Stimulated activated CD4-positive, alpha-beta T cell treated with anti-CD3 and anti-CD28 coated beads, Interleukin-1b, Interleukin-23, amount 100 ng/mL, for 4 hours (primary cell): ENCODE measurements at regions not wholly inside any gene's neighbourhood (a gene's known extent, or its start where the extent isn't known, plus 50 kb on each side); places are given as distances from the start of the nearest gene placed in this dataset.

ENCODE experiments used
- DNase-seq, 2 donors: peaks; one replicate each; pipeline ENCODE4 v3.0.0-alpha.2; 2020; ENCODE audit warnings: low read depth in 2 of 2

DNA sequence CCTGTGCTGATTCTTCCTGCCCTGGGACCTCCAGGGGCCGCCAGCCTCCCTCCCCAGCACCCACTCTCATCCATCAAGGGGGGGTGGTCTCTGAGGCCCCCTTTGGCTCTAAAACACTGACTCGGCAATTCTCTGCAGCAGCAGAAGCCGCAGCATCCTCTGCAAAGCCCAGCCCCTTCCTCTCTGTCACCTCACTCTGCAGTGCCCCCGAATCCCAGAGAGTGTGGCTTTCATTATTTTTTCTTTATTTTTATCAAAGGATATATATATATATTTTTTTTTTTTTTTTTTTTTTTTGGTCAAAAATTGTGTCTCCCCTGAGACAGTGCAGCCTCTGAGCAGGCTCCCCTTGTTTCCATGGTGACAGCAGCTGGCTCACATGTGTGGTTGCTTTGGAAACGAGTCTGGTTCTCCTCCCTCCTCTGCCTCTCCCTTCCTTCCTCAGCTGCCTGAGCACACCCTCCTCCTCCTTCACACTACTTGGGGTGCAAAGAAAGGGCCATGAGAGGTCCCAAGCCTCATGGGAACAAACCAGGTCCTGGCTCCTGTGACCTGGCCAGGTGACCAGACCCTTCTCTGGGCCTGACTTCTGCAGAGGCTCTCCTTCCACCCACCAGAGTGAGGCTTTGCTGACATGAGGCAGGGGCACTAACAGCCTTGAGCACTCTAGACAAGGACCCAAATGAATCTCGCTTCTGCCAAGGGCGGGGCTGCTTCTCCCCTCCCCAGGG is 100.5 kb downstream of the LRRC74A start:
- peak in 1 of 2 donors; percentile 30 for DNase-seq

DNA sequence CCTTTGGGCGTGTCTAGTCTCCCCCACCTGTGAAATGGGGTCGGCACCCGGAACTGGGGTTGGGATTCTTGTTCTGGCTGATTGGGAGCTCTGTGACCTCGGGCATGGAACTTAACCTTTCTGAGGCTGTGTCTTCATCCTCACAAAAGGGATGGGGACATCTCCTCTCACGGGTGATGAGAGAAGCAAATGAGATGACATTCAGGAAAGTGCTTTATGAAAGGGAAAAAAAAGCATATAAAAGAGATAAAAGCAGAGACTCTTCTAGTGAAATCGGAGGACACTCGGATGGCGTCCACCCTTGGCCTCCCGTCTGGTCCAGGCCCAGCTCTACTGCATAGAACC is 98.9 kb downstream of the LRRC74A start:
- no peak for DNase-seq

GRCh38 chr14:76924371-76925096 is 98.3 kb downstream of the LRRC74A start:
- DNase-seq: no peak

- no peak for DNase-seq
Measured at GRCh38 chr14:76923431-76924370, 97.5 kb downstream of the LRRC74A start.

GRCh38 chr14:76922584-76922983 is 96.4 kb downstream of the LRRC74A start:
- no peak for DNase-seq

DNA sequence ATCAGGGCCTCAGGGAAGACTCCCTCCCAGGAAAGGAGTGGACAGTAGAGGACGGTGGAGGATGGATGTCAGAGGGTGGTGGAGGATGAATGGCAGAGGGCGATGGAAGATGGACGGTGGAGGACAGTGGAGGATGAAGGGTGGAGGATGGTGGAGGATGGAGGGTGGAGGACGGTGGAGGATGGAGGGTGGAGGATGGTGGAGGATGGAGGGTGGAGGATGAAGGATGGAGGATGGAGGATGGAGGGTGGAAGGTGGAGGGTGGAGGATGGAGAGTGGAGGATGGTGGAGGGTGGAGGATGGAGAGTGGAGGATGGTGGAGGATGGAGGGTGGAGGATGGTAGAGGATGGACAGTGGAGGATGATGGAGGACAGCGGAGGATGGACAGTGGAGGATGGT is 95.9 kb downstream of the LRRC74A start:
- DNase-seq: no peak

DNA sequence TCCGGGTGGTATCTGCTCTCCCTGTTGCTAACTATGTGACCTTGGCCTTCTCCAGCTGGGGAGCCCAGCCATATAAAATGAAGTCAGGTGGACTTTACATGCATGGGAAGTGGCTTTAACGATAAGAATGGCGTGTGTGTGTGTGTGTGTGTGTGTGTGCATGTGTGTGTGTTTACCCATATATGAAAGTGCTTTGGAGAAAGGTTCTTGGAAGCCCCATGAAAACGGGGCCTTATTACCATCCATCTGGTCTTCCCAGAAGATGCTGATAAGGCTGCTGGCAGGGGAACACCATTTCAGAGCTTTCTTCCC is 94.8 kb downstream of the LRRC74A start:
- DNase-seq: no peak

GRCh38 chr14:76920331-76921087 is 94.3 kb downstream of the LRRC74A start:
- DNase-seq: no peak

GRCh38 chr14:76919431-76920330 is 93.5 kb downstream of the LRRC74A start:
- DNase-seq: no peak
